ENCODE measurements at regions not wholly inside any gene's neighbourhood (a gene's known extent, or its start where the extent isn't known, plus 50 kb on each side); places are given as distances from the start of the nearest gene placed in this dataset.
"Not testable (repeated sequence)": the region's sequence is repeated elsewhere in the genome, so short reads cannot be mapped to it uniquely, and the experiment has no call there.

- not testable (repeated sequence) for DNase-seq; H3K27ac Mint-ChIP-seq; H3K4me3 Mint-ChIP-seq; H3K36me3 Mint-ChIP-seq (ENCODE audit: low read depth); H3K27me3 Mint-ChIP-seq (ENCODE audit: insufficient read depth); H3K4me1 Mint-ChIP-seq (ENCODE audit: low read depth)
- H3K9me3 Mint-ChIP-seq = peaks cover 47% of the 10 kb centered on the region
Observed at GRCh38 chr21:9031482-9032374, 1489.7 kb upstream of the TPTE start.

DNA sequence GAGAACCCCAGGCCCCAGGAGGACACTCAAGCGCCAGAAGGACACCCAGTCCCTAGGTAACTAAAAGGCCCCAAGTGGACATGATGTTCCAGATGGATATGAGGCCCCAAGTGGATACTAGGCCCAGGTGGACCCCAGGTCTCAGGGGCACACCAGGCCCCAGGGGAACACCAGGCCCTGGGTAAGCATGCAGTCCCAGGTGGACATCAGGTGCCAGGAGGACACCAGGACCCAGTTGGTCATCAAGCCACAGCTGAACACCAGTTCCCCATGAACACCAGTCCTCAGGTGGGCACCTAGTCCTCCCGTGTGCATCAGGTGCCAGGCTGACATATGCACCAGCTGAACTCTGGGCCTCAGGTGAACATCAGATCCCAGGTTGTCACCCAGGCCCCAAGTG is 1488.8 kb upstream of the TPTE start:
- not testable (repeated sequence) for H3K36me3 Mint-ChIP-seq (ENCODE audit: low read depth); H3K27me3 Mint-ChIP-seq (ENCODE audit: insufficient read depth); DNase-seq; H3K27ac Mint-ChIP-seq; H3K4me3 Mint-ChIP-seq; H3K4me1 Mint-ChIP-seq (ENCODE audit: low read depth)
- H3K9me3 Mint-ChIP-seq = peaks cover 46% of the 10 kb centered on the region

GRCh38 chr21:9033295-9033694 is 1488.1 kb upstream of the TPTE start:
- H3K9me3 Mint-ChIP-seq = peaks cover 38% of the 10 kb centered on the region
- H3K4me1 Mint-ChIP-seq (ENCODE audit: low read depth); H3K27me3 Mint-ChIP-seq (ENCODE audit: insufficient read depth); H3K27ac Mint-ChIP-seq; H3K4me3 Mint-ChIP-seq; DNase-seq; H3K36me3 Mint-ChIP-seq (ENCODE audit: low read depth): not testable (repeated sequence)

GRCh38 chr21:9034491-9035200 is 1486.7 kb upstream of the TPTE start:
- not testable (repeated sequence) for H3K27ac Mint-ChIP-seq; H3K4me1 Mint-ChIP-seq (ENCODE audit: low read depth)

GRCh38 chr21:9035225-9035624 is 1486.2 kb upstream of the TPTE start:
- not testable (repeated sequence) for H3K4me3 Mint-ChIP-seq; H3K36me3 Mint-ChIP-seq (ENCODE audit: low read depth); H3K27me3 Mint-ChIP-seq (ENCODE audit: insufficient read depth); H3K4me1 Mint-ChIP-seq (ENCODE audit: low read depth); DNase-seq; H3K27ac Mint-ChIP-seq
- H3K9me3 Mint-ChIP-seq = peaks cover 32% of the 10 kb centered on the region

More at GRCh38 chr21:9034491-9035200, 1486.7 kb upstream of the TPTE start:
- not testable (repeated sequence) for H3K36me3 Mint-ChIP-seq (ENCODE audit: low read depth); DNase-seq; H3K4me3 Mint-ChIP-seq; H3K27me3 Mint-ChIP-seq (ENCODE audit: insufficient read depth)
- H3K9me3 Mint-ChIP-seq = peaks cover 32% of the 10 kb centered on the region

- not testable (repeated sequence) for H3K4me1 Mint-ChIP-seq (ENCODE audit: low read depth); H3K27me3 Mint-ChIP-seq (ENCODE audit: insufficient read depth)
- peaks cover 38% of the 10 kb centered on the region for H3K9me3 Mint-ChIP-seq
Observed at GRCh38 chr21:9035970-9036369, 1485.4 kb upstream of the TPTE start.

GRCh38 chr21:9036966-9037587 is 1484.3 kb upstream of the TPTE start:
- not testable (repeated sequence) for H3K27me3 Mint-ChIP-seq (ENCODE audit: insufficient read depth); H3K27ac Mint-ChIP-seq; DNase-seq; H3K36me3 Mint-ChIP-seq (ENCODE audit: low read depth); H3K4me1 Mint-ChIP-seq (ENCODE audit: low read depth); H3K4me3 Mint-ChIP-seq
- peaks cover 42% of the 10 kb centered on the region for H3K9me3 Mint-ChIP-seq

More at GRCh38 chr21:9035970-9036369, 1485.4 kb upstream of the TPTE start:
- DNase-seq; H3K36me3 Mint-ChIP-seq (ENCODE audit: low read depth); H3K4me3 Mint-ChIP-seq; H3K27ac Mint-ChIP-seq: not testable (repeated sequence)

DNA sequence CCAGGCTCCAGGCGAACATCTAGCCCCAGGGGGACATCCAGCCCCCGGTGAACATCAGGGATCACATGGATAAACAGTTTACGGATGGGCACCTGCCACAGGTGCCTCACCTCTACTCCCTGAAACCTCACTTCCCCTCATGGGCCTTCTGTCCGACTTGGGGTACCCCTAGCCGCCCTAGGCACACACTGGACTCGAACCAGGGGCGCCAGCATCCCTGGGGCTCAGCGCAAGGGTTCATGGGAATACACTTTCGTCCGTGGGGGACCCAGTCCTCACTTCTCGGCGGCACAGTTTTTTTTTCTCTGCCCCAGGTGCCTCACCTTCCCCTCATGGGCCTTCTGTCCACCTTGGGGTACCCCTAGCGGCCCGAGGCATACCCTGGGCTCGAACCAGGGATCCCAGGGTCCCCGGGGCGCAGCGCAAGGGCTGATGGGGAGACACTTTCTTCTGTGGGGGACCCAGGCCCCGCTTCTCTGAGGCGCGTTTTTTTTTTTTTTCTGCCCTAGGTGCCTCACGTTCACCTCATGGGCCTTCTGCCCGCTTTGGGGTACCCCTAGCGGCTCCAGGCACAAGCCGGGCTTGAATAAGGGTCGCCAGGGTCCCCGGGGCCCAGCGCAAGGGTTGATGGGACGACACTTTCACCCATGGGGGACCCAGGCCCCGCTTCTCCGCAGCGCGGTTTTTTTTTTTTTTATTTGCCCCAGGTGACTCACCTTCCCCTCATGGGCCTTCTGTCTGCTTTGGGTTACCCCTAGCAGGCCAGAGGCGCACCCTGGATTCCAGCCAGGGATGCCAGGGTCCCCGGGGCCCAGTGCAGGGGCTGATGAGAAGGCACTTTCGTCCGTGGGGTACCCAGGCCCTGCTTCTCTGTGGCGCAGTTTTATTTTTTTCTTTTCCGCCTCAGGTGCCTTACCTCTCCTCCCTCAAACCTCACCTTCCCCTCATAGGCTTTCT is 1483.5 kb upstream of the TPTE start:
- not testable (repeated sequence) for H3K36me3 Mint-ChIP-seq (ENCODE audit: low read depth); H3K4me1 Mint-ChIP-seq (ENCODE audit: low read depth); H3K27me3 Mint-ChIP-seq (ENCODE audit: insufficient read depth); DNase-seq; H3K27ac Mint-ChIP-seq; H3K4me3 Mint-ChIP-seq
- peaks cover 44% of the 10 kb centered on the region for H3K9me3 Mint-ChIP-seq

DNA sequence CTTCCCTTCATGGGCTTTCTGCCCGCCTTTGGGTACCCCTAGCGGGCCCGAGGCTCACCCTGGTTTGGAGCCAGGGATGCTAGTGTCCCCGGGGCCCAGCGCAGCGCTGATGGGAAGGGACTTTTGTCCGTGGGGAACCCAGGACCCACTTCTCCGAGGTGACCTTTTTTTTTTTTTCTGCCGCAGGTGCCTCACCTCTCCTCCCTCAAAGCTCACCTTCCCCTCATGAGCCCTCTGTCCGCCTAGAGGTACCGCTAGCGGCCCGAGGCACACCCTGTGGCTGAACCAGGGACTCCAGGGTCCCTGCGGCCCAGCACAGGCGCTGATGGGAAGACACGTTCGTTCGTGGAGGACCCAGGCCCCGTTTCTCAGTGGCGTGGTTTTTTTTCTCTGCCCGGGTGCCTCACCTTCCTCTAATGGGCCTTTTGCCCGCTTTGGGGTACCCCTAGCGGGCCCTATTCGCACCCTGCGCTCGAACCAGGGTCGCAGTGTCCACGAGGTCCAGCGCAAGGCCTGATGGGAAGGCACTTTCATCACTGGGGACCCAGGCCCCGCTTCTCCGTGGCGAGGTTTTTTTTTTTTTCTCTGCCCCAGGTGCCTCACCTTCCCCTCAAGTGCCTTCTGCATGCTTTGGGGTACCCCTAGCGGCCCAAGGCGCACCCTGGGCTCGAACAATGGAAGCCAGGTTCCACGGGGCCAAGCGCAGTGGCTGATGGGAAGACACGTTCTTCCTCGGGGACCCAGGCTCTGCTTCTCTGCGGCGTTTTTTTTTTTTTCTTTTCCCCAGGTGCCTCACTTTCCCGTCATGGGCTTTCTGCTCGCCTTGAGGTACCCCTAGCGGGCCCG is 1481.6 kb upstream of the TPTE start:
- H3K9me3 Mint-ChIP-seq = peaks cover 35% of the 10 kb centered on the region

GRCh38 chr21:9040406-9040805 is 1481.0 kb upstream of the TPTE start:
- peak; percentile 0 for DNase-seq
- not testable (repeated sequence) for H3K4me1 Mint-ChIP-seq (ENCODE audit: low read depth); H3K4me3 Mint-ChIP-seq; H3K27me3 Mint-ChIP-seq (ENCODE audit: insufficient read depth); H3K27ac Mint-ChIP-seq; H3K36me3 Mint-ChIP-seq (ENCODE audit: low read depth)
- peaks cover 33% of the 10 kb centered on the region for H3K9me3 Mint-ChIP-seq

More for the DNA sequence above, 1481.6 kb upstream of the TPTE start:
- H3K27me3 Mint-ChIP-seq (ENCODE audit: insufficient read depth); H3K4me1 Mint-ChIP-seq (ENCODE audit: low read depth); H3K36me3 Mint-ChIP-seq (ENCODE audit: low read depth); H3K27ac Mint-ChIP-seq; H3K4me3 Mint-ChIP-seq: not testable (repeated sequence)
- DNase-seq = peak; percentile 0

GRCh38 chr21:9041175-9041948 is 1480.0 kb upstream of the TPTE start:
- H3K27ac Mint-ChIP-seq; H3K36me3 Mint-ChIP-seq (ENCODE audit: low read depth); H3K4me1 Mint-ChIP-seq (ENCODE audit: low read depth); H3K27me3 Mint-ChIP-seq (ENCODE audit: insufficient read depth); H3K4me3 Mint-ChIP-seq: not testable (repeated sequence)
- peak; percentile 0 for DNase-seq
- peaks cover 33% of the 10 kb centered on the region for H3K9me3 Mint-ChIP-seq

DNA sequence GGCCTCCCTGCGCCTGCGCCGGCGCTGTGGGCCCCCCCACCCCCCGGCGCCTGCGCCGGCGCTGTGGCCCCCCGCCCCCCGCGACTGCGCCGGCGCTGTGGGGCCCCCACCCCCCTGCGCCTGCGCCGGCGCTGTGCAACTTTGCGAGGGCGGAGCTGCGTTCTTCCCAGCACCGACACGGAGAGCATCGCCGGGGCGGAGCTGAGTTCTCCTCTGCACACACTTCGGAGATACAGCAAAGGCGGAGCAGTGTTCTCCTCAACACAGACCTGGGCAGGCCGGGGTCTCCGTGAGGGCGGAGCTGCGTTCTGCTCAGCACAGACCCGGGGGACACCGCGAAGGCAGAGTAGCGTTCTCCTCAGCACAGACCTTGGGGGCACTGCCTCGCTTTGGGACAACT is 1478.3 kb upstream of the TPTE start:
- not testable (repeated sequence) for H3K27ac Mint-ChIP-seq; DNase-seq; H3K27me3 Mint-ChIP-seq (ENCODE audit: insufficient read depth); H3K4me1 Mint-ChIP-seq (ENCODE audit: low read depth); H3K4me3 Mint-ChIP-seq; H3K36me3 Mint-ChIP-seq (ENCODE audit: low read depth)
- peaks cover 27% of the 10 kb centered on the region for H3K9me3 Mint-ChIP-seq
